ENCODE measurements at regions not wholly inside any gene's neighbourhood (a gene's known extent, or its start where the extent isn't known, plus 50 kb on each side); places are given as distances from the start of the nearest gene placed in this dataset.

DNA sequence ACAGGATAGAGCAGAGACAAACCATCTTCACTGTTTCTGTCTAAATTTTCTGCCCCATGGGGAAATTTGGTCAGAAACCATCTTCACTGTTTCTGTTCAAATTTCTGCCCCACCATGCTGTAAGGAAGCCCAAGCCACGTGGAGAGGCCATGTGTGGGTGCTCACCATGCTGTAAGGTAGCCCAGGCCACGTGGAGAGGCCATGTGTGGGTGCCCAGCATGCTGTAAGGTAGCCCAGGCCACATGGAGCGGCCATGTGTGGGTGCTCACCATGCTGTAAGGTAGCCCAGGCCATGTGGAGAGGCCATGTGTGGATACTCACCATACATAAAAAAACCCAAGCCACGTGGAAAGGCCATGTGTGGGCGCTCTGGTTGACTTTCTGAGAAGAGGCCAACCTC is 1088.7 kb upstream of the AUTS2 start:
- no peak for DNase-seq (ENCODE audit: low spot score)

DNA sequence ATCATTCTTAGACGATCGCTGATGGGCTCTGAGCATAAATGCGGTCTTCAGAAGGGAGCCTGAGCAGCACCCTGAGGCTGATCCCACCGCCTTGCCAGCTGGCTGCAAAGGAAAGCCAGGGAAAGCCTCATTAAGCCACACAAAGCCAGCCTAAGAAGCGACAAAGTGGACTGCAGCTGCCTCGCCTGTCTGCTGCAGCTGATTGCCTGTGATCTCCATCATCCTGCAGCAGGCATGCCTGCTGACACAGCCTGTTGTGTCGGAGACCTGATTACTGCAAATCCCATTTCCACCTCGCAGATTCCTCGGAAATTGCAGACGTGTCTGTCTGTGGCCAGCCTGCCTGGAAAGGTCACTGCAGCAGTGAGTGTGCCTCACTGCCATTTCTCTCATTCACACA is 1087.0 kb upstream of the AUTS2 start:
- no peak for DNase-seq (ENCODE audit: low spot score)

DNA sequence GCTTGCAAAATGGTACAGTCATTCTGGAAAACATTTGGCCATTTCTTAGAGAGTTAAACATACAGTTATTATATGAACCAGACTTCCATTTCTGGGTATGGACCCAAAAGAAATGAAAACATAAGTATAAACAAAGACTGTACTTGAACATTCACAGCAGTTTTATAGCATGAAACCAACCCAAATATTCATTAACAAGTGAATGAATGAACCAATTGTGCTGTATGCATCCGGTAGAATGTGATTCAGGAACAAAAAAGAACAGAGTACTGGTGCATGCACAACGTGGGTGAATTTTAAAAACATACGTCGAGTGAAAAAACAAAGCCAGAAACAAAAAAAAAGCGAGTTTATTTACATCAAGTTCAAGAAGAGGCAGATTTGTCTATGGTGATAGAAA is 1085.8 kb upstream of the AUTS2 start:
- no peak for DNase-seq (ENCODE audit: low spot score)

DNA sequence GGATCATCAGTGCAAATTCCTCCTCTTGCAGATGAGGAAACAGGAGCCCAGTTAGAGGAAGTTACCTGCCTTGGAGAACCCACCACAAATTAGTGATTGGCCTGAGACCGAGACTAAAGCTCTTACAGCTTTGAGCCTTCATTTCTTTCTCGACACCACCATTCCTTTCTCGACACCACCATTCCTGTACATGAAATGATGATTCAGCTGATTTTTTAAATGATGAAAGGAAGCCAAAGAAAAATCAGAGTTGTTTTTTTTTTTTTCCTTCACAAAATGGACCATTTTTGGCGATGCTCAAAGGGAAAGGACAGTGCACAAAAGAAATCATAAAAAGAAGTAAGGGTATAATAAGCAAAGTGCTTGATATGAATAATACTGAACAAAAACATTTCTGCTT is 1080.2 kb upstream of the AUTS2 start:
- DNase-seq (ENCODE audit: low spot score): no peak

DNA sequence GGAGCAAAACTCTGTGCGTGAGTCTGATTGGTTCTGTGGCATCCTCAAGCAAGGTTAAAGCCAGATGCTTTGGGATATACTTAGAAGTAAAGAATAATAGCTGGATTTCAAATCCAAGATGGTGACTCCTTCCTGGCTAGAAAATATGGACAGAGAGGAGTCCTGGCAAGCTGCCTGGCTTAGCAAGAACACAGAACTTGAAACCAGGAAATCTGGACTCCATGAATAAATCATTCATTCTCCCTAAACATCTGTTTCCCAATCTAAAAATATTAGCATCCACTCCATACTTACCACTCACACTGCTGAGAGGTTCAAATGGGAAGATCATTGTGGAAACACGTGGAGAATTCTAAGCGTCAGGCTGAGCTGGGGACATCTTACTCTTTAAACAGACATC is 1074.1 kb upstream of the AUTS2 start:
- no peak for DNase-seq (ENCODE audit: low spot score)

DNA sequence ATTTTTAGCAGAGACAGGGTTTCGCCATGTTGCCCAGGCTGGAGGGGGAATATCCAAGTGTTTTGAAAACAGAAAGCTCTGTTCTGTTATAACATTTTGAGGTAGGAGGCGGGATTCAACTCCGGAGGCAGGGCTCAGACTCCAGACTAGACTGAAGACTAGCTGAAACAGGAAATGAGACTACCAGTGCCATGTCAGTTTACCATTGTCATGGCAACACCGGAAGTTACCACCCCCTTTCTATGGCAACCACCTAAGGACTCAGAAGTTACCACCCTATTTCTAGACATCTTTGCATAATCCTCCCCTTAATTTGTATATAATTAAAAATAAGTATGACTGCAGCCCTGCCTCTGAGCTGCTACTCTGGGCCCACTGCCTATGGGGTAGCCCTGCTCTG is 1069.1 kb upstream of the AUTS2 start:
- DNase-seq (ENCODE audit: low spot score): no peak

DNA sequence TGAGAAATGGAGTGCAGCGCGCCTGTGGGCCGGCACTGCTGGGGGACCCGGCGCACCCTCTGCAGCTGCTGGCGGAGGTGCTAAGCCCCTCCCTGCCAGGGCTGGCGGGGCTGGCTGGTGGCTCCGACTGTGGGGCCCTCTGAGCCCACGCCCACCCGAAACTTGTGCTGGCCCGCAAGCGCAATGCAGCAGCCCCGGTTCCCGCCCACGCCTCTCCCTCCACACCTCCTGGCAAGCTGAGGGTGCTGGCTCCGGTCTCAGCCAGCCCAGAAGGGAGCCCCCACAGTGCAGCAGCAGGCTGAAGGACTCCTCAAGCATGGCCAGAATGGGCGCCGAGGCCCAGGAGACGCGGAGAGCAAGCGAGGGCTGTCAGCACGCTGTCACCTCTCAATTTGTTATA is 1063.0 kb upstream of the AUTS2 start:
- no peak for DNase-seq (ENCODE audit: low spot score)

DNA sequence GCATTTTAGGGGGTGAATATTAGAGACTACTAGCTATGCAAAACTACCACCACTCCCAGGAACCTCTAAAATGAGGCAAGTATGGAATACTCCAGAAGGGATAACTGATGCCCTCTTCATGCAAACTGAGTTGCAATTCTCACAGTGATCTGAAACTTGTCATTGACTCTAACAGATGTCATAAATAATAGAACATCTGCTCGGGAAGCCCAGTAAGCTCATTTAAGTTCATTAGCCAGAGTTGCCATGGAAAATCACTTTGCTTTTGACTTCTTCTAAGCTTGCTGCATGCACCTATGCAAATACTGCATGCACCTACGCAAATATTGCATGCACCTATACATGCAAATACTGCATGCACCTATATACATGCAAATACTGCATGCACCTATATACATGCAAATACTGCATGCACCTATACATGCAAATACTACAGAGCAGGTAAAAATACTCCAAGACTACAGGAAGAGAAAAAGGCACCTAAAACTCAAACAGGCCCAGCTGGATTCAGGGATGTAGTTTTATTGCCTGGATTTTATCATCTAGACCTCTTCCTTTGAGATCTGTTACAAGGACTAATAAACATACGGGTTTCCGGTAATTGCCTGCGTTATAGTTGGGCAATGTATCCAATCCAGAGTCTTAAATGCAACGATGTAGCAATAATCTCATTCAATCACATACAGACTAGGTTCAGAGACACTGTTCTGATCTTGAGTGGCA is 1061.1 kb upstream of the AUTS2 start:
- DNase-seq (ENCODE audit: low spot score): no peak

DNA sequence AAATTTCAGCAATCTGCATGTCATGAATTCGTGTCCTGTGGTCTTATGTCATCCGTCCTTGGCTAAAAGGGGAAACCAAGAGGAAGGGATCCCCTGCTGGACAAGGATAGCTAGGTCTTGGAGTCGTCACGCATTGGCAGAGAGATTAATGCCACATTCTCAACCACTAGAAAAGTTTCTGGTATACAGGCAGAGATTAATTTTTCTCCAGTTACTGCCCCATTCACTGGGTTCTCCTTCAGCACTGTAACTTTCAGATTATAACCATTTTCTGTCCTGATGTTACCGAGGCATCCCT is 1060.6 kb upstream of the AUTS2 start:
- DNase-seq (ENCODE audit: low spot score): no peak

DNA sequence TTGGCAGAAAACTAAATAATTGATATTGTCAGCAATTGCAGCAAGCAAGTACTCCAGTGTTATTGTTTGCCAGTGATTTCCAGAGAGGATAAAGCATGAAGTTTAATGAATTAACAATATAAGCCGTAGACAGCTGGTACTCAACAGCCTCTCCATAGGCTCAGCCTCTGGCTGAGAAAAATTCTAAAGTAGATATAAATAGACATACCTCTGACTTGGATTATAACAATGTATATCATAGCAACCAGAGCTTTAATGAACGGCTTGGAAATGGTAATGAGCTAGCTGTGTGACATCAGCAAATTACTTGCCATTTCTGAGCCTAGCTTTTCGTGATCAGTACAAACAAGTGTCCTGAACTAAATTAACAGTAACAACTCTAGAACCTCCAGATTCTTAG is 1055.4 kb upstream of the AUTS2 start:
- DNase-seq (ENCODE audit: low spot score): no peak

DNA sequence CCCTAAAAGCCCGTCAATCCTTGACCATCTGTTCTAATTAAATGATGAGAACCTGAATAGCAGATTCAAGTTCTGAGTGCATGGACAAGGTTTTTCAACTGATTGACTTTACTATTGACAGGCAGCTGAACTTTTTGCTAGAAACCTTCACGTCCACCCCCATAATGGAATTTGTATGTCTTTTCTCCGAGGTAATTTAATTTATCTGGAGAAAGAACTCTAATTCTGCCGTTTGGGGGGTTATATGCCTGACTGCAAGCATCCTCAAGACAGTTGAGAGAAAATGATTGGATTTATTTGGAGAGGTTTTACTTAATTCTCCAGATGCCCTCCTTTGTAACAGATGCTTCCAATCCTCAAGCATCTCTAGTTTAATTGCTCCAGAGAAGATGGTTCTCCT is 1053.4 kb upstream of the AUTS2 start:
- DNase-seq (ENCODE audit: low spot score): no peak

DNA sequence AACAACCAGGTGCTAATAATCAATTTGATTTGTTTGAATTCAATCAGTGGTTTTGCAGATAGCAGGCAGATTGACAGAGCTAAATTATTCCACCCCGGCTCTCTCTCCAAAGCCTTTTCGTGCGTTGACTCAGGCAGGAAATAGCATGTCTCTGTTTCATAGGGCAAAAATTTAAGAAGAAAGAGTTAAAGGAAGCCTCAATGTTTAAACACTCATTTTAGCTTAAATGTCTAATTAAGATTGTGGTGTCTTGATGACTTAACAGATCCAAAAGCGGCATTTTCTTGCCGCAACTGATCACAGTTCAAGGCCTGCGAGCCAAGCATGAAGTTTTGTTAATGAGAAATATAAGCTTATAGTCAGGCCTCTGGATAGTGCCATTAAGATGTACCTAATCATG is 1051.1 kb upstream of the AUTS2 start:
- no peak for DNase-seq (ENCODE audit: low spot score)

DNA sequence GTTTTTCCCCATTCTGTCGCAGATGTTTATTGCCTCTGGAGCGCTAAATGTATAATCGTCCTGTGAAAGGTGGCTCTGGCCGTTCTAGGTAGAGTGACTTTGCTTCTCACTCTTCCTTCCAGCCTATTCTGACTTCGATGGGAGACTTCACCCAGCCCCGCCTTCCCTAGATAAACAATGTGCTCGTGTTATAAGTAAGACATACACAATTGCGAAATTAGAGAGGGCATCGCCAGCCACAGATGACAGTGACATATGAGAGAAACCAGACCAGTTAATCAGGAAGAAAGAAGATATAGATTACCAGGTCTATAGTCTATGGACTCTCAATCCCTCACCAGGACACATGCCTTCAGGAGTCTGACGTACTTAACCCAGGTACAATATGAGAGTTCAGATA is 1050.5 kb upstream of the AUTS2 start:
- DNase-seq (ENCODE audit: low spot score): no peak

DNA sequence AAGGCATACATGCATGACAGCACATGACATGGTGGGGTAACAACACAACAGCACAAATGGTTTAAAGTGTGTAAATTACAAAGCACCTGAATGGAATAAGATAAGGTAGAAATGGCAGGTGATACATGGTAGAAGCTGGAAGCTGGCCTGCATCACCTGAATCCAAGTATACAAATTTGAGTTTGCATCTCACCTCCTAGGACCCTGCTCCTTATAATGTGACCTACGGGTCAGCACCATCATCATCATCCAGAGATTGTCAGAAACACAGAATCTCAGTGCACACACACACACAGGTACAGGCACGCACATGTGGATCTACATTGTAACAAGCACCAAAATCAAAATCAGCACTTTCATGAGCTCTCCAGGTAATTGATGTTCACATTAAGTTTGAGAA is 1048.2 kb upstream of the AUTS2 start:
- no peak for DNase-seq (ENCODE audit: low spot score)

DNA sequence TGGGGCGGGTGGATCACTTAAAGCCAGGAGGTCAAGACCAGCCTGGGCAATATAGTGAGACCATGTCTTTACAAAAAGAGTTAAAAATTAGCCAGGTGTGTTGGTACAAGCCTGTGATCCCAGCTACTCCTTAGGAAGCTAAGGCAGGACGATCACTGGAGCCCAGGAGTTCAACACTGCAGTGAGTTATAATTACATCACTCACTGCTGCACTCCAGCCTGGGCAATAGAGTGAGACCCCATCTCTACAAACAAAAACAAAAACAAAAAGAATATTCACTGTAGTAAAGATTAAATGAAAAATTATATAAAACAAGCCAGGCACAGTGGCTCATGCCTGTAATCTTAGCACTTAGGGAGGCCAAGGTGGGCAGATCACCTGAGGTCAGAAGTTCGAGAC is 1047.6 kb upstream of the AUTS2 start:
- DNase-seq (ENCODE audit: low spot score): no peak

DNA sequence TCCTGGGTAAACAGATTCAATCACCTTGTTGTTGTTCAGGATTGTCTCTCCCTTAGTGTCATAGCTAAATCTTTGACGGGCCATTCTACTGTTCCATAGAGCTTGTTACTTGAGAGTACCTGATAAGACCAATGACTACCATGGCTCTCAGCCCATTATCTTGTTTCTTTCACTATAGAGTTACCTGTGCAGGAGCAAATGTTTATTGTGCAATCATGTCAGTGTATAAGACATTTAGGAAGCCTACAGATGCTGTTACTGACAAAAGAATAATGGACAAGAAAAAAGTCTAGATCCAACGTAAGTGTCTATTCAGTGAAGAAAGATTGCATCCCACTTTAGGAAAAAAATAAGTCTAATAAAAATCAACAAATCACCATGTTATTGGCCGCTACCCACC is 1041.7 kb upstream of the AUTS2 start:
- no peak for DNase-seq (ENCODE audit: low spot score)

DNA sequence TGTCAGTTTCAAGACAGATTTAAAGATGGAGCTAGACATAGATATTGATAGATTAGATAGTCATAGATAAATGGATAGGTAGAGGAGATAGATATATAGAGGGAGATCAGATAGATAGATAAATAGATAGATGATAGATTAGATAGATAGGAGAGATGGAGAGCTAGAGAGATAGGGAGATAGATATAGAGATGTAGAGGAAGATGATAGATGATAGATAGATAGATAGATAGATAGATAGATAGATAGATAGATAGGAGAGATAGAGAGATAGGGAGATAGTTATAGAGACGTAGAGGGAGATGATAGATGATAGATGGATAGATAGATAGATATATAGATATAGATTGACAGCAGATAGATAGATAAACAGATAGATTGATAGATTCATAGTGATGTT is 1038.8 kb upstream of the AUTS2 start:
- DNase-seq (ENCODE audit: low spot score): no peak

DNA sequence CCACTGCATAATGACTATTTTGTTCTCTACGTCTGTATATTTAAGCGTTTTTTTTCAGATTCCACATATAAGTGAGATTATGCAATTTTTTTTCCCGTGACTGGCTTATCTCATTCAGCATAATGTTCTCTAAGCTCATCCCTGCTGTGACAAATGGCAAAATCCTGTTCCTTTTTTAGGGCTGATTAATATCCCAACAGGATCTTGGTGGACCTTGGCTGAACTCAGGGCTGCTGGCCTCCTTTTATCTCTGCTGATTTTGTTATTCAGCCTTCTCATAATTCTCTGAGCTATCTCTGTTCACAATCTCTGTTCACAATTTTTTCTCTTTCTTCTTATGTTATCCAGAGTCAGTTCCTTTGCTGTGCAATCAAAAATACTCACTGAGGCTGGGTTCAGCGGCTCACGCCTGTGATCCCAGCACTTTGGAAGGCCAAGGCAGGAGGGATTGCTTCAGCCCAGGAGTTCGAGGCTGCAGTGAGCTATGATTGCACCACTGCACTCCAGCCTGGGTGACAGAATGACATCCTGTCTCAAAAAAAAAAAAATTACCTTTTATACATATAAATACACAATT is 1035.9 kb upstream of the AUTS2 start:
- DNase-seq (ENCODE audit: low spot score): no peak

DNA sequence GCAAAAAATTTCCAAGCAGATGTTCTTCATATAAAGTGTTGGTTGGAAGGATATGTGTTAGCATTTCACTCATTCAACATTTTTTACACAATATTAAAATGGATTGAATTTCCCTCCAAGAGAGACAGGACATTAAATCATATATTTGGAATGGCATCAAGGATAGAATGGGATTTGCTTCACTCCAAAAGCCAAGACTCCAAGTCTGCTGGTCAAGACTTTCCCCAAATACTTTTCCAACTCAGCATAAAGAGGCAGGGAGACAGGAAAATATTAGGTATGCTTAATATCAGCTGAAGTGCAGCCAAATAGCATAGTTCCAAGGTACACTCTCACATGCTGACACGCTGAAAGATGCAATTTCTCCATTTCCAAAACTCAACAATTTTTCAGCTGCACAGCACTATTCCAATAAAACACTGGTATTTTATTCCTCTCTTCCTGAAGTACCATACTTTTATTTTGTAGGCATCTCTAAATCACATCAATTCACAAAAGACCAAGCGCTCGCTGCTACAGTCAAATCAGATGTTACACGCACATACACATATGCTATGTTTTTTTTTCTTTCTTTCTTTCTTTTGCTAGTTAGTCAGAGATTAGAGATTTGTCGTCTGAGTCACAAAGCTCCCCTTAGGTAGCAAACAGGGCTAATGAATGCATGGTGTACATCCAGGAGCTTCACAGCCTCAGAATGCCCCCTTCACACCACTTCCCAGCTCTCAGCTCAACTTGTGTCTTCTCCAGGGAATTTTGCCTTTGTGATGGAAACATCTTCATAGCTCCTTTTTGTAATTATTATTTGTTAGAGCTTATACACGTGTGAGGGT is 1033.8 kb upstream of the AUTS2 start:
- DNase-seq (ENCODE audit: low spot score): no peak

DNA sequence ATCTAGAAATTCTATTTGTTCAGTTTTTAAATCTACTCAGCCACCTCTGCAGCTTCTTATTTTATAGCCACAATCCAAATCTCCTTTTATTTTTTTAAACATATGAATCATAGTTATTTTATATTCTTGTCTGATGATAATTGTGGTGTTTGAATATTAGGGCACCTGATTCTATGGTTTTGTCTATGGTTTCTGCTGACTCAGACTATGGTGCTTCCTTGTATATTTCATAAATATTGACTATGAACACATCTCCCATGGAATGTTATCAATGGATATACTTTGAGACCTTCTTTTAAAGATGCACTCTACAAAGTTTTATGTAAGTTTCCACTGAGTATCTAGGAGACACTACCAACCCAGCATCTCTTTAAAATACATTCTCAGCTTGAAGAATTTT is 1027.0 kb upstream of the AUTS2 start:
- DNase-seq (ENCODE audit: low spot score): no peak

DNA sequence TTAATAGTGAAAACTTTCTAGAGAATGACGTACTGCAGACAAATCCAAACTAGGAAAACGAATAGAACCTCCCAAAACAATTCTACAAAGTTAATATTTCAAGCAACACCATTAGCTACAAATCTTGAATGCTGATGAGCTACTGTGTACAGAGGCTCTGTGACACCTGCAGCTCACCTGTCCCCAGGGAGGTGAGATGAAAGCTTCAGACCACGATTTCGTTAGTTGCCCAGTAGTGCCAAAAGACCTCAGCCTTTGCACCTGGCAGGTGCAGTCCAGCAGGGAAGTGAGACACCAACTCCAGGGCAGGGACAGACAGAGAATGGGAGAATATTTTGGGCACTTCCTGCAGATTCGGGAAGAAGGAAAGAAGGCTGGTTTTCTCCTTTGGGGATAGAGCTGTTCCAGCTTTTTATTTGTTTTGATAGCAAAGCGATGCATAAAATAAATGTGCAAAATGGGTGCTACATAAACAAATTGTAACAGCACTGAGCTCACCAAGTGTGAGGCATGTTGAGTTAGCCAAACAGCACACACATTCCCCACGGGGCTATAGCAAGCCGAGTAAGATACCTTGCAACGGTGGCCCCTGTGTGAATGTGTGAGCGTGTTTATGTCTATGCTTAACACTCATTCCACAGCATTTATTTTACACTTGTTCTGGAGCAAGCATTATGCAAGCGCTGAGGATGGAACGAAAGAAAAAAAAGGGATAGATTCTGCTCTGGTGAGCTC is 1024.8 kb upstream of the AUTS2 start:
- no peak for DNase-seq (ENCODE audit: low spot score)

DNA sequence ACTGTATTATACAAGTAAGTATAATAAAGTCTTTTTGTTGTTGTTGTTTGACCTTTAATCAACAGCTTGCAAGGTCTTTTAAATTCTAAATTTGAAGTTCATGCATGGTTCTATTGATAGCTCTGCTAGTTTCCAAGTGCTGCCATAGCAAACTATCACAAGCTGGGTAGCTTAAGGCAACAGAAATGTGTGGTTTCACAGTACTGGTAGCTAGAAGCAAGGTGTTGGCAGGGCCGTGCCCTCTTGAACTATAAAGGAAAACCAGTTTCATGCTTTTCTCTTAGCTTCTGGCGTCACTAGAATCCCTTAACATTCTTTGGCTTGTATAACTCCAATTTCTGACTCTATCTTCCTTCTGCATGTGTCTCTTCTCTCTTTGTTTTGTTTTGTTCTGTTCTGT is 1021.9 kb upstream of the AUTS2 start:
- DNase-seq (ENCODE audit: low spot score): no peak

Measured in mesenteric fat pad (tissue), 1 donor.